GM21367 (cell line): ENCODE measurements at regions not wholly inside any gene's neighbourhood (a gene's known extent, or its start where the extent isn't known, plus 50 kb on each side); places are given as distances from the start of the nearest gene placed in this dataset.

Source experiments
- ATAC-seq: cut with Tn5 transposase; IDR thresholded peaks from one replicate; pipeline ENCODE4 v1.9.1; 2021; ENCODE audit not compliant: unreplicated experiment

- ATAC-seq: no peak
These were observed 195.0 kb upstream of the HS3ST1 start for GRCh38 chr4:11623726-11624037.

- ATAC-seq: no peak
These were observed 194.4 kb upstream of the HS3ST1 start for GRCh38 chr4:11622961-11623725.

- ATAC-seq: no peak
These were observed 192.2 kb upstream of the HS3ST1 start for GRCh38 chr4:11620861-11621260.

- ATAC-seq: no peak
These were observed 190.1 kb upstream of the HS3ST1 start for GRCh38 chr4:11618666-11619282.

GRCh38 chr4:11616856-11617255 lies 188.2 kb upstream of the HS3ST1 start:
- no peak for ATAC-seq

GRCh38 chr4:11615601-11616000 lies 186.9 kb upstream of the HS3ST1 start:
- ATAC-seq: no peak

- ATAC-seq: no peak
These were observed 185.7 kb upstream of the HS3ST1 start for GRCh38 chr4:11614426-11614825.

GRCh38 chr4:11611868-11612267 lies 183.2 kb upstream of the HS3ST1 start:
- ATAC-seq: no peak

GRCh38 chr4:11609751-11610150 lies 181.1 kb upstream of the HS3ST1 start:
- ATAC-seq: no peak

GRCh38 chr4:11608992-11609391 lies 180.3 kb upstream of the HS3ST1 start:
- no peak for ATAC-seq

GRCh38 chr4:11606078-11606477 lies 177.4 kb upstream of the HS3ST1 start:
- no peak for ATAC-seq

- ATAC-seq: no peak
These were observed 176.9 kb upstream of the HS3ST1 start for GRCh38 chr4:11605597-11605996.

- no peak for ATAC-seq
These were observed 176.1 kb upstream of the HS3ST1 start for GRCh38 chr4:11604821-11605220.

GRCh38 chr4:11603591-11604194 lies 175.0 kb upstream of the HS3ST1 start:
- ATAC-seq: no peak

GRCh38 chr4:11602606-11603340 lies 174.1 kb upstream of the HS3ST1 start:
- no peak for ATAC-seq

- ATAC-seq: no peak
These were observed 170.4 kb upstream of the HS3ST1 start for GRCh38 chr4:11599064-11599463.

- no peak for ATAC-seq
These were observed 169.9 kb upstream of the HS3ST1 start for GRCh38 chr4:11598591-11598990.

- ATAC-seq: no peak
These were observed 168.8 kb upstream of the HS3ST1 start for GRCh38 chr4:11597506-11597905.

GRCh38 chr4:11596989-11597388 lies 168.3 kb upstream of the HS3ST1 start:
- ATAC-seq: no peak

- ATAC-seq: no peak
These were observed 165.0 kb upstream of the HS3ST1 start for GRCh38 chr4:11593576-11594116.

- no peak for ATAC-seq
These were observed 163.6 kb upstream of the HS3ST1 start for GRCh38 chr4:11592276-11592675.

- ATAC-seq: no peak
These were observed 161.4 kb upstream of the HS3ST1 start for GRCh38 chr4:11590132-11590531.
